Mucosa of descending colon (tissue), 3 donors: ENCODE measurements at regions not wholly inside any gene's neighbourhood (a gene's known extent, or its start where the extent isn't known, plus 50 kb on each side); places are given as distances from the start of the nearest gene placed in this dataset.

Experiments used
- ATAC-seq: fragments of 200-7000 bp; cut with Tn5 transposase; one replicate; pipeline ENCODE4 v1.9.1; 2020; ENCODE audit warnings: mild to moderate bottlenecking, moderate library complexity
- DNase-seq, 3 donors: peaks; one replicate each; pipeline ENCODE4 v3.0.0-alpha.2; 2020
- H3K36me3 ChIP-seq: fragments of 200-600 bp; one replicate; pipeline ENCODE4 v1.8.0; 2021; ENCODE audit warnings: low read depth, mild to moderate bottlenecking
- H3K4me1 ChIP-seq: fragments of 200-600 bp; one replicate; pipeline ENCODE4 v1.8.0; 2021; ENCODE audit warnings: low read depth, mild to moderate bottlenecking
- H3K4me3 ChIP-seq: fragments of 200-600 bp; one replicate; pipeline ENCODE4 v1.8.0; 2021; ENCODE audit warnings: mild to moderate bottlenecking
- H3K9me3 ChIP-seq: fragments of 200-600 bp; one replicate; pipeline ENCODE4 v1.8.0; 2021; ENCODE audit warnings: mild to moderate bottlenecking
- intact Hi-C, 2 donors: fragments of 100-400 bp; cut with DNase I in 1 of 2; cut with micrococcal nuclease in 1 of 2; formaldehyde crosslinking; loops; one replicate each; pipeline versions ENCODE4 v1.11.0 to v1.11.1; 2022; cut with DNase I, micrococcal nuclease
- TF ChIP-seq, protein P1 (sequence below): fragments of 200-600 bp; IDR thresholded peaks from one replicate; pipeline ENCODE4 v1.8.0; 2022; ENCODE audit warnings: antibody characterized with exemption, mild to moderate bottlenecking
- donor health status: DM: no; HTN: no; CAD: no; lungs with moderate emphysema.
- donor health status: DM: no; HTN: no; CAD: no.
- donor health status: DM: no; HTN: yes; CAD: no.

DNA sequence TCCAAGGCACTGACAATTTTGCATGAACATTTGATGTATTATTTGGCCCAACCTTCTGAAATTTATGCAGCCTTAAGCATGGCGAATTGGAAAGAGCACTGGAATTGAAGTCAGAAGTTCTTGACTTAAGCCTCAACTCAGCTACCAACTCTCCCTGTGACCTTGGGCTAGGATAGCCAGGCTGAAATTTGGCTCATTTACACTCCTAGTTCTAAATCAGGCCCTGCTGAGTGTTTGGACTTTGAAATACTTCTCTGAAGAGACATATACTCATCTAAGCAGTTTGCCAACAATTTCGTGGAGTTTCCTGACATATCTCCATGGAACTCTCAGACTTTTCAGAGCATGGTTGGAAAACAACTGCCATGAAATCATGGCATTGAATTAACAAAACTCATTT lies 489.6 kb upstream of the PIK3C3 start:
- H3K36me3 ChIP-seq: no peaks in the 10 kb centered on the region
- intact Hi-C loops: no loop called here
- ATAC-seq: no peak
- no peak overlapping the region for H3K4me3 ChIP-seq
- no peaks in the 10 kb centered on the region for H3K9me3 ChIP-seq
- no peaks in the 10 kb centered on the region for H3K4me1 ChIP-seq
- DNase-seq: no peak
- TF ChIP-seq, protein P1, sequence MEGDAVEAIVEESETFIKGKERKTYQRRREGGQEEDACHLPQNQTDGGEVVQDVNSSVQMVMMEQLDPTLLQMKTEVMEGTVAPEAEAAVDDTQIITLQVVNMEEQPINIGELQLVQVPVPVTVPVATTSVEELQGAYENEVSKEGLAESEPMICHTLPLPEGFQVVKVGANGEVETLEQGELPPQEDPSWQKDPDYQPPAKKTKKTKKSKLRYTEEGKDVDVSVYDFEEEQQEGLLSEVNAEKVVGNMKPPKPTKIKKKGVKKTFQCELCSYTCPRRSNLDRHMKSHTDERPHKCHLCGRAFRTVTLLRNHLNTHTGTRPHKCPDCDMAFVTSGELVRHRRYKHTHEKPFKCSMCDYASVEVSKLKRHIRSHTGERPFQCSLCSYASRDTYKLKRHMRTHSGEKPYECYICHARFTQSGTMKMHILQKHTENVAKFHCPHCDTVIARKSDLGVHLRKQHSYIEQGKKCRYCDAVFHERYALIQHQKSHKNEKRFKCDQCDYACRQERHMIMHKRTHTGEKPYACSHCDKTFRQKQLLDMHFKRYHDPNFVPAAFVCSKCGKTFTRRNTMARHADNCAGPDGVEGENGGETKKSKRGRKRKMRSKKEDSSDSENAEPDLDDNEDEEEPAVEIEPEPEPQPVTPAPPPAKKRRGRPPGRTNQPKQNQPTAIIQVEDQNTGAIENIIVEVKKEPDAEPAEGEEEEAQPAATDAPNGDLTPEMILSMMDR: no peak

GRCh38 chr18:41464278-41464677 lies 490.8 kb upstream of the PIK3C3 start:
- intact Hi-C loops: no loop called here
- H3K4me3 ChIP-seq: no peak overlapping the region
- TF ChIP-seq, protein P1: no peak
- no peaks in the 10 kb centered on the region for H3K9me3 ChIP-seq
- H3K36me3 ChIP-seq: no peaks in the 10 kb centered on the region
- DNase-seq: no peak
- no peak for ATAC-seq
- H3K4me1 ChIP-seq: no peaks in the 10 kb centered on the region

DNA sequence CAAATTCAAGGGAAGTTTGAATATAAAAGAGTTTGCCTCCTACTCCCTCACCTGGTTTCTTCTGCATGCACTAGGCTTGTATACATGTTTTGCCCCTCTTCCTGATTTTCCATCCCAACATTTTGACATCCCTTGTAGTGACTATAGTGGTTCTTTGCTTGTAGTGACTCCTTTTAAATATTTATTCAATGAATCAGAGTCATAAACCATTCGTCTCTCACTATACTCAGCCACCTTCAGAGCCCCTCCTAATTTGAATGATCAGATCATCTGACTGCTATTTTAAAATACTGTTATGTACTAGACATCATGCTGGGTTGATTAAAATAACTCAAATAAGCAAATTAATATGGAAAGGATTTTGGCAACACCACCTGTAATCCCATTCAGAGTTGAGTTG lies 492.1 kb upstream of the PIK3C3 start:
- ATAC-seq (no peak), DNase-seq (no peak)
- TF ChIP-seq, protein P1: no peak
- Histone ChIP-seq H3K4me3 (no peak overlapping the region), H3K4me1 (no peaks in the 10 kb centered on the region), H3K36me3 (no peaks in the 10 kb centered on the region), H3K9me3 (no peaks in the 10 kb centered on the region)
- intact Hi-C loops: no loop called here

GRCh38 chr18:41461114-41461513 lies 493.9 kb upstream of the PIK3C3 start:
- H3K36me3 ChIP-seq: no peaks in the 10 kb centered on the region
- TF ChIP-seq, protein P1: no peak
- no peak overlapping the region for H3K4me3 ChIP-seq
- no peaks in the 10 kb centered on the region for H3K9me3 ChIP-seq
- DNase-seq: no peak
- ATAC-seq: no peak
- intact Hi-C loops: no loop called here
- H3K4me1 ChIP-seq: no peaks in the 10 kb centered on the region

DNA sequence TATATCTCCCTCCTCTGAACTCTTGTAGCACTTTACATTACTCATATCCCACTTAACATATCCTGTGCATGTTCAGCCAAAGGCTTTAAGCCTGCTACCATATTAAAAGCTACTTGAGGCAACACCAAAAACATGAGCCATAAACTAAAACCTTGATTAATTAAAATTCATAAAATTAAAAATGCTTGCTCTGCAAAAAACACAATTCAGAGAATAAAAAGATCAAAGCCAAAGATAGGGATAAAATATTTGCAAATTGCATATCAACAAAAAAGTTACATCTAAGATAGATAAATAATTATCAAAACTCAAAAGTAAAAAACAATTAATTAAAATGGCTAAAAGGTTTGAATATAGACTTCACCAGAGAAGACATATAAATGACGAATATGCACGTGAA lies 495.4 kb upstream of the PIK3C3 start:
- DNase-seq (no peak), ATAC-seq (no peak)
- no peaks in the 10 kb centered on the region for H3K36me3 ChIP-seq
- intact Hi-C loops: no loop called here
- TF ChIP-seq, protein P1: no peak
- no peak overlapping the region for H3K4me3 ChIP-seq
- no peaks in the 10 kb centered on the region for H3K4me1 ChIP-seq
- no peaks in the 10 kb centered on the region for H3K9me3 ChIP-seq

- H3K36me3 ChIP-seq: no peaks in the 10 kb centered on the region
- no peak for ATAC-seq
- H3K4me1 ChIP-seq: no peaks in the 10 kb centered on the region
- intact Hi-C loops: no loop called here
- H3K4me3 ChIP-seq: no peak overlapping the region
- DNase-seq: no peak
- TF ChIP-seq, protein P1: no peak
- no peaks in the 10 kb centered on the region for H3K9me3 ChIP-seq
These were observed 496.7 kb upstream of the PIK3C3 start for GRCh38 chr18:41458376-41458775.
